SU-DHL-6 (cell line): ENCODE measurements at regions not wholly inside any gene's neighbourhood (a gene's known extent, or its start where the extent isn't known, plus 50 kb on each side); places are given as distances from the start of the nearest gene placed in this dataset.
"Not testable (repeated sequence)": the region's sequence is repeated elsewhere in the genome, so short reads cannot be mapped to it uniquely, and the experiment has no call there.

Experiments used
- EZH2phosphoT487 ChIP-seq: fragments of 200-600 bp; sonication (generic), shearing (Covaris generic); conservative IDR thresholded peaks from 2 replicates; pipeline ENCODE4 v1.6.1; 2018; ENCODE audit warnings: mild to moderate bottlenecking, antibody characterized with exemption, low read length, moderate library complexity, mixed read lengths
- TF ChIP-seq, protein P1 (sequence below): fragments of 200-600 bp; sonication (generic); IDR thresholded peaks from one replicate; pipeline ENCODE4 v1.5.1; 2017; ENCODE audit warnings: antibody characterized with exemption, mild to moderate bottlenecking, low read length, moderate library complexity; ENCODE audit not compliant: insufficient read depth, poor library complexity, severe bottlenecking

DNA sequence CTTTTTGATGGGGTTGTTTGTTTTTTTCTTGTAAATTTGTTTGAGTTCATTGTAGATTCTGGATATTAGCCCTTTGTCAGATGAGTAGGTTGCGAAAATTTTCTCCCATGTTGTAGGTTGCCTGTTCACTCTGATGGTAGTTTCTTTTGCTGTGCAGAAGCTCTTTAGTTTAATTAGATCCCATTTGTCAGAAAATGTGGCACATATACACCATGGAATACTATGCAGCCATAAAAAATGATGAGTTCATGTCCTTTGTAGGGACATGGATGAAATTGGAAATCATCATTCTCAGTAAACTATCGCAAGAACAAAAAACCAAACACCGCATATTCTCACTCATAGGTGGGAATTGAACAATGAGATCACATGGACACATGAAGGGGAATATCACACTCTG, 224.4 kb upstream of the TRIB2 start:
- TF ChIP-seq, protein P1, sequence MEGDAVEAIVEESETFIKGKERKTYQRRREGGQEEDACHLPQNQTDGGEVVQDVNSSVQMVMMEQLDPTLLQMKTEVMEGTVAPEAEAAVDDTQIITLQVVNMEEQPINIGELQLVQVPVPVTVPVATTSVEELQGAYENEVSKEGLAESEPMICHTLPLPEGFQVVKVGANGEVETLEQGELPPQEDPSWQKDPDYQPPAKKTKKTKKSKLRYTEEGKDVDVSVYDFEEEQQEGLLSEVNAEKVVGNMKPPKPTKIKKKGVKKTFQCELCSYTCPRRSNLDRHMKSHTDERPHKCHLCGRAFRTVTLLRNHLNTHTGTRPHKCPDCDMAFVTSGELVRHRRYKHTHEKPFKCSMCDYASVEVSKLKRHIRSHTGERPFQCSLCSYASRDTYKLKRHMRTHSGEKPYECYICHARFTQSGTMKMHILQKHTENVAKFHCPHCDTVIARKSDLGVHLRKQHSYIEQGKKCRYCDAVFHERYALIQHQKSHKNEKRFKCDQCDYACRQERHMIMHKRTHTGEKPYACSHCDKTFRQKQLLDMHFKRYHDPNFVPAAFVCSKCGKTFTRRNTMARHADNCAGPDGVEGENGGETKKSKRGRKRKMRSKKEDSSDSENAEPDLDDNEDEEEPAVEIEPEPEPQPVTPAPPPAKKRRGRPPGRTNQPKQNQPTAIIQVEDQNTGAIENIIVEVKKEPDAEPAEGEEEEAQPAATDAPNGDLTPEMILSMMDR: not testable (repeated sequence)
- not testable (repeated sequence) for TF ChIP-seq EZH2phosphoT487
